ENCODE measurements at regions not wholly inside any gene's neighbourhood (a gene's known extent, or its start where the extent isn't known, plus 50 kb on each side); places are given as distances from the start of the nearest gene placed in this dataset.

DNA sequence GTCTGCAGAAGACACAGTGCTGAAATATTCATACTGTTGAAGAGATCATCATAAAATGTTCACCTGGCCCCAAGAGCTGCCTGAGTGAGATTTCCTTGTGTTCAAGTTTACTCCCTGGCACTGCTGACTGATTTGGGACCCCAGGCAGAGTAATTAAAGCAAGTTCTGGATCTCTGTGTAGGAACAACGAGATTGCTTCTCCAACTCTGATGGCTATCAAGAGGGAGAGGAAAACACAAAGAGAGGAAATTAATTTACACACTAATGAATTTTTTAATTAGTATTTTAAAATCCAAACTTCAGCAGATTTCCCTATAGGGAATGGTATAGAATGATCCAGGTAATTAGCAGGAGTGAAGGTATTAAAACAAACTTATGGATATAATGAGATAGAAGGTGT is 711.8 kb downstream of the DCDC2C start:
- no peak overlapping the region for H3K4me3 ChIP-seq (ENCODE audit: low read depth, low read length)
- TF ChIP-seq, protein P1, sequence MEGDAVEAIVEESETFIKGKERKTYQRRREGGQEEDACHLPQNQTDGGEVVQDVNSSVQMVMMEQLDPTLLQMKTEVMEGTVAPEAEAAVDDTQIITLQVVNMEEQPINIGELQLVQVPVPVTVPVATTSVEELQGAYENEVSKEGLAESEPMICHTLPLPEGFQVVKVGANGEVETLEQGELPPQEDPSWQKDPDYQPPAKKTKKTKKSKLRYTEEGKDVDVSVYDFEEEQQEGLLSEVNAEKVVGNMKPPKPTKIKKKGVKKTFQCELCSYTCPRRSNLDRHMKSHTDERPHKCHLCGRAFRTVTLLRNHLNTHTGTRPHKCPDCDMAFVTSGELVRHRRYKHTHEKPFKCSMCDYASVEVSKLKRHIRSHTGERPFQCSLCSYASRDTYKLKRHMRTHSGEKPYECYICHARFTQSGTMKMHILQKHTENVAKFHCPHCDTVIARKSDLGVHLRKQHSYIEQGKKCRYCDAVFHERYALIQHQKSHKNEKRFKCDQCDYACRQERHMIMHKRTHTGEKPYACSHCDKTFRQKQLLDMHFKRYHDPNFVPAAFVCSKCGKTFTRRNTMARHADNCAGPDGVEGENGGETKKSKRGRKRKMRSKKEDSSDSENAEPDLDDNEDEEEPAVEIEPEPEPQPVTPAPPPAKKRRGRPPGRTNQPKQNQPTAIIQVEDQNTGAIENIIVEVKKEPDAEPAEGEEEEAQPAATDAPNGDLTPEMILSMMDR (IDR thresholded peaks at IDR 0.05; ENCODE audit: control insufficient read depth, extremely low read depth, insufficient read depth): no peak
- no peak for DNase-seq (ENCODE audit: low read depth)

DNA sequence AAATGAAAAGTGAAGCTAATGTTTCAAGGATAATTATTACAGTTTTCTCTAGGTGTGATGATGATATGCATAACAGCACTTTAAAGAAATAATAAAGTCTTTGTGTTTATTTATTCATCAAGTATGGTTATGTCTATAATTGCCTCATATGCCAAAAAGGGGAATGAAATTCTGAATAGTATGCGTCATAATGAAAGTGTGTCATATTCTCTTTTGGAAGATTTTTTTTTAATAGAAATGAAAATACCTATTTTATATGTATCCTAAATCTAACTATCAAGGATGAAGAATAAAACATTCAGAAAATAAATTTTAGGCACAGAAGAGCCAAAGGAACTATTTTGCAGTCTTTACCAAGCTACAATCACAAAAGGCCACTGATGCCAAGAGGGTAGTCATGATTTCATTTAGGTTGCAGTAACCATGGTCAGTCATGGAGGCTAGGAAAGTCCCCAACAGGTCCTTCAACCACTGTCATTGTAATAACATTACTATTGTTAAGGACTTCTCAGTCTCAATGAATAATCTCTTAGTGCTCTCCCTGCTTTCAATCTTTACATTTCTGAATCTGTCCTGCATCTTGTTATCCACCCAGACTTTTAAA is 712.5 kb downstream of the DCDC2C start:
- no peak overlapping the region for H3K4me3 ChIP-seq (ENCODE audit: low read depth, low read length)
- DNase-seq (ENCODE audit: low read depth): no peak
- TF ChIP-seq, protein P1 (IDR thresholded peaks at IDR 0.05; ENCODE audit: control insufficient read depth, extremely low read depth, insufficient read depth): no peak

DNA sequence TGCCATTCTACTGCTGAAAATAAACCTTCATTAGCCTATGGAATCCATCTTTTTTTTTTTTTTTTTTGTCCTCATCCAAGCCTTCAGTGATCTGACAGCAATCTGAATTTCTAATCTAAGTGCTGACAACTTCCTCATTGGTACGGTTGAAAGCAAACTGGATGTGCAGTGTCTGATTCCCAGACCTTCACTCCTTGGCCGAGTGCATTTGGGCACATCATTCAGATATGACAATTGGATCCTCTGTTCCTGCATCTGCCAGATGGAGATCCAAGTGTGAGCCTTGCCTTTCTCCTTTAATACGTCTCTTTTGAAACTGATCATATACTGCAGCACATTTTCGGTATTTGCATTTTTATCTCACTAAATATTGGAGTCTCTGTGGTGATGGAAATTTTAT is 713.1 kb downstream of the DCDC2C start:
- DNase-seq (ENCODE audit: low read depth): no peak
- TF ChIP-seq, protein P1 (IDR thresholded peaks at IDR 0.05; ENCODE audit: control insufficient read depth, extremely low read depth, insufficient read depth): no peak
- no peak overlapping the region for H3K4me3 ChIP-seq (ENCODE audit: low read depth, low read length)

DNA sequence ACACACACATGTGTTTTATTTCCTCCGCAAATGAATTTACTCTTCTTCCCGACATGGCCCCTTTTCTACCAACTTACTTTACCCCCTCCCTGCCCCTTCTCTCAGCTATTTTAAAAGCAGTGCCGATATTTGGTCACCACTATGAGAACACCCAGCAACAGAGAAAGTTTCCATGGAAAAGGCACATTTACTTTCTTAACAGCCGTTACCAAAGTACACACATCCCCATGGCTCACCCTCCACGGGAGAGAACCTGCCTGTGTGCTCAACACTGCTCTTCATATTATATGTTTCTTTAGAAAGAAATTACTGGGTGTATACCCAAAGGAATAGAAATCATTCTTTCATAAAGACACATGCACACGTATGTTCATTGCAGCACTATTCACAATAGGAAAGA is 714.4 kb downstream of the DCDC2C start:
- H3K4me3 ChIP-seq (ENCODE audit: low read depth, low read length): no peak overlapping the region
- DNase-seq (ENCODE audit: low read depth): no peak
- TF ChIP-seq, protein P1 (IDR thresholded peaks at IDR 0.05; ENCODE audit: control insufficient read depth, extremely low read depth, insufficient read depth): no peak

DNA sequence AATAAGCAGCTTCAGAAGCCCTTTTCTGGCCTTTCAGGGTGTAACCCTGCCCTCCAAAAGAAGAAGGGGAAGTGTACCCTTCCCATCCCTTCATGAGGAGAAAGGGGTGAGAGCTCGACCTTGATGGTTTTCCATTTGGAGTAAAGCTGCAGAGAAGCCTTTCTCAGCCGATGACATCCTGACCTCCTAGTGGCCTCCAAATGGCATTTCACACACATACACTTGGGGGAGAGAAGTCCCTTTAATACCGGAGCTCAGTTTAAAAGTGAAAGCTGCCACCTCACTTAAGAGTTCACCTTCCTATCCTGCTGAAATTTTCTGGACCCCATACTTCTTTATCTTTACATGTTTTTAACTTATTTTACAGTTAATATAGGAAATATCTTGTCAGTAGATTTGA is 716.7 kb downstream of the DCDC2C start:
- TF ChIP-seq, protein P1 (IDR thresholded peaks at IDR 0.05; ENCODE audit: control insufficient read depth, extremely low read depth, insufficient read depth): no peak
- DNase-seq (ENCODE audit: low read depth): no peak
- H3K4me3 ChIP-seq (ENCODE audit: low read depth, low read length): no peak overlapping the region

DNA sequence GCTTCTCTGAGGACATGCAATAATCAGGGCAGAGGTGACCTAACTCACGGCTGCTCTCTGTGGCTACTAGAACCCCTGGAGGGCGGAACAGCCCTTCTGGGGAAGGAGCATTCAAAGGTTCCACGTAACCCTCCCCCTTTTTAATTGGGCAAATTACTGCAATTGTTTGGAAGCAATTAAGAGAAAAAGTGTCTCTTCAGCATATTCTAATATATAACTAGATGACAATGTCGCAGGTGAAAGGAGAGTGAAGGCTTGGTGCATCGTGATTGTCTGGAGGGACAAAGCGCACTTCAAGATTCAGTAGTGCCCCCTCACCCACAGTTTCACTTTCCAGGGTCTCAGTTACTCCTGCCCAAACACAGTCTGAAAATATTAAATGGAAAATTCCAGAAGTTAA is 720.8 kb downstream of the DCDC2C start:
- TF ChIP-seq, protein P1 (IDR thresholded peaks at IDR 0.05; ENCODE audit: control insufficient read depth, extremely low read depth, insufficient read depth): no peak
- no peak for DNase-seq (ENCODE audit: low read depth)
- H3K4me3 ChIP-seq (ENCODE audit: low read depth, low read length): no peak overlapping the region

DNA sequence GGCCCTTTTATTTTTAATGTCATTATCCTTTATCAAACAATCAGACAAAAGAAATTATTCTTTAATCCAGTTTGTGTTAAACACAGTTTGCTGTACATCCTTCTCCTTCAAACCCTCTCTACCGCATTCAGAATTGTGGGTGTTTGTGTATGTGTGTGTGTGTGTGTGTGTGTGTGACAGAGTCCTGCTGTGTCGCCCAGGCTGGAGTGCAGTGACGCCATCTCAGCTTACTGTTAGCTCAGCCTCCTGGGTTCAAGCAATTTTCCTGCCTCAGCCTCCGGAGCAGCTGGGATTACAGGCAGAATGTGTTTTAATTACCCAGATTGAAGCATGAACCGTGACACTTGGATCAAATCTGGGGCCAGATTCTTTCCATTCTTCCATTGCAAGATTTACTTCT is 723.7 kb downstream of the DCDC2C start:
- no peak for DNase-seq (ENCODE audit: low read depth)
- TF ChIP-seq, protein P1 (IDR thresholded peaks at IDR 0.05; ENCODE audit: control insufficient read depth, extremely low read depth, insufficient read depth): no peak
- no peak overlapping the region for H3K4me3 ChIP-seq (ENCODE audit: low read depth, low read length)
